Activated naive CD4-positive, alpha-beta T cell treated with anti-CD3 and anti-CD28 coated beads, Interleukin-2, amount 50 U/mL, for 72 hours (primary cell): ENCODE measurements at regions not wholly inside any gene's neighbourhood (a gene's known extent, or its start where the extent isn't known, plus 50 kb on each side); places are given as distances from the start of the nearest gene placed in this dataset.
"Not testable (repeated sequence)": the region's sequence is repeated elsewhere in the genome, so short reads cannot be mapped to it uniquely, and the experiment has no call there.

Experiments
- ATAC-seq, 2 donors: fragments of 150-1000 bp; cut with Tn5 transposase; 2 replicates each; pipeline ENCODE4 v1.10.0; 2021; ENCODE audit warnings: mild to moderate bottlenecking in 2 of 2, moderate library complexity in 2 of 2
- DNase-seq, 2 donors: peaks; one replicate each; pipeline ENCODE4 v3.0.0; 2021 to 2022; ENCODE audit warnings: low spot score in 2 of 2
- H3K27ac Mint-ChIP-seq, 2 donors: one replicate each; pipeline ENCODE4 v1.8.0; 2022; ENCODE audit warnings: mild to moderate bottlenecking in 2 of 2, mixed read lengths in 2 of 2
- H3K36me3 Mint-ChIP-seq, 2 donors: one replicate each; pipeline ENCODE4 v1.8.0; 2022; ENCODE audit warnings: mixed read lengths in 2 of 2
- H3K9me3 Mint-ChIP-seq, 2 donors: one replicate each; pipeline ENCODE4 v1.8.0; 2022; ENCODE audit warnings: mixed read lengths in 2 of 2

GRCh38 chr14:59120921-59121320 is 67.5 kb upstream of the DAAM1 start:
- no peaks in the 10 kb centered on the region for H3K9me3 Mint-ChIP-seq
- H3K36me3 Mint-ChIP-seq, result no peaks in the 10 kb centered on the region
- H3K27ac Mint-ChIP-seq, result no peak overlapping the region
- ATAC-seq (no peak), DNase-seq (no peak)

- ATAC-seq (no peak), DNase-seq (no peak)
- H3K36me3 Mint-ChIP-seq, result no peaks in the 10 kb centered on the region
- no peak overlapping the region for H3K27ac Mint-ChIP-seq
- H3K9me3 Mint-ChIP-seq, result no peaks in the 10 kb centered on the region
Measured at GRCh38 chr14:59123531-59123930, 64.9 kb upstream of the DAAM1 start.

GRCh38 chr14:59123975-59124374 is 64.5 kb upstream of the DAAM1 start:
- ATAC-seq (no peak), DNase-seq (no peak)
- no peaks in the 10 kb centered on the region for H3K36me3 Mint-ChIP-seq
- no peaks in the 10 kb centered on the region for H3K9me3 Mint-ChIP-seq
- H3K27ac Mint-ChIP-seq, result no peak overlapping the region

- Mint-ChIP-seq H3K9me3 (no peaks in the 10 kb centered on the region), H3K27ac (no peak overlapping the region), H3K36me3 (no peaks in the 10 kb centered on the region)
- no peak for DNase-seq
- ATAC-seq, result no peak
Measured at GRCh38 chr14:59125156-59125555, 63.3 kb upstream of the DAAM1 start.

GRCh38 chr14:59126714-59127436 is 61.6 kb upstream of the DAAM1 start:
- DNase-seq (peak in 1 of 2 donors; percentile 7), ATAC-seq (peak; percentile 58 to 76)
- Mint-ChIP-seq H3K9me3 (no peaks in the 10 kb centered on the region), H3K27ac (no peak overlapping the region), H3K36me3 (no peaks in the 10 kb centered on the region)

- H3K36me3 Mint-ChIP-seq, result no peaks in the 10 kb centered on the region
- no peak overlapping the region for H3K27ac Mint-ChIP-seq
- ATAC-seq (no peak), DNase-seq (no peak)
- H3K9me3 Mint-ChIP-seq, result no peaks in the 10 kb centered on the region
Measured at GRCh38 chr14:59127437-59127732, 61.1 kb upstream of the DAAM1 start.

- H3K27ac Mint-ChIP-seq, result no peak overlapping the region
- DNase-seq, result no peak
- no peaks in the 10 kb centered on the region for H3K36me3 Mint-ChIP-seq
- H3K9me3 Mint-ChIP-seq, result no peaks in the 10 kb centered on the region
- no peak for ATAC-seq
Measured at GRCh38 chr14:59130462-59130861, 58.0 kb upstream of the DAAM1 start.

- ATAC-seq, result no peak
- Mint-ChIP-seq H3K9me3 (no peaks in the 10 kb centered on the region), H3K27ac (no peak overlapping the region), H3K36me3 (no peaks in the 10 kb centered on the region)
- no peak for DNase-seq
Measured at GRCh38 chr14:59131938-59132795, 56.3 kb upstream of the DAAM1 start.

- Mint-ChIP-seq H3K36me3 (no peaks in the 10 kb centered on the region), H3K27ac (no peak overlapping the region), H3K9me3 (no peaks in the 10 kb centered on the region)
- ATAC-seq, result no peak
- DNase-seq, result no peak
Measured at GRCh38 chr14:59132796-59133494, 55.5 kb upstream of the DAAM1 start.

- Mint-ChIP-seq H3K27ac (no peak overlapping the region), H3K9me3 (no peaks in the 10 kb centered on the region), H3K36me3 (no peaks in the 10 kb centered on the region)
- no peak for ATAC-seq
- no peak for DNase-seq
Measured at GRCh38 chr14:59133709-59134108, 54.8 kb upstream of the DAAM1 start.

- no peak overlapping the region for H3K27ac Mint-ChIP-seq
- DNase-seq (no peak), ATAC-seq (no peak)
- H3K9me3 Mint-ChIP-seq, result no peaks in the 10 kb centered on the region
- H3K36me3 Mint-ChIP-seq, result no peaks in the 10 kb centered on the region
Measured at GRCh38 chr14:59134307-59134706, 54.2 kb upstream of the DAAM1 start.

GRCh38 chr14:59137256-59137655 is 51.2 kb upstream of the DAAM1 start:
- DNase-seq, result no peak
- Mint-ChIP-seq H3K9me3 (no peaks in the 10 kb centered on the region), H3K36me3 (no peaks in the 10 kb centered on the region), H3K27ac (no peak overlapping the region)
- ATAC-seq, result no peak

GRCh38 chr14:59138576-59138975 is 49.9 kb upstream of the DAAM1 start:
- ATAC-seq, H3K27ac Mint-ChIP-seq, H3K36me3 Mint-ChIP-seq: not testable (repeated sequence)

More at GRCh38 chr14:59138576-59138975, 49.9 kb upstream of the DAAM1 start:
- H3K9me3 Mint-ChIP-seq, DNase-seq: not testable (repeated sequence)
